NCI-H460 (cell line): ENCODE measurements at regions not wholly inside any gene's neighbourhood (a gene's known extent, or its start where the extent isn't known, plus 50 kb on each side); places are given as distances from the start of the nearest gene placed in this dataset.

Source experiments
- DNase-seq: peaks from one replicate; pipeline ENCODE4 v3.0.0-alpha.2; 2016; ENCODE audit warnings: low read depth; ENCODE audit errors: extremely low read depth

GRCh38 chr10:27451054-27451453 lies 53.0 kb upstream of the RAB18 start:
- DNase-seq, result no peak

- no peak for DNase-seq
Observed at GRCh38 chr10:27450225-27450624, 53.9 kb upstream of the RAB18 start.

- DNase-seq, result no peak
Observed at GRCh38 chr10:27449571-27449970, 54.5 kb upstream of the RAB18 start.

GRCh38 chr10:27448921-27449320 lies 55.2 kb upstream of the RAB18 start:
- DNase-seq, result peak; percentile 2

GRCh38 chr10:27447540-27447939 lies 56.6 kb upstream of the RAB18 start:
- no peak for DNase-seq

GRCh38 chr10:27446091-27446918 lies 57.8 kb upstream of the RAB18 start:
- peak; percentile 28 for DNase-seq

GRCh38 chr10:27445070-27445469 lies 59.0 kb upstream of the RAB18 start:
- DNase-seq, result no peak

GRCh38 chr10:27440478-27440877 lies 63.6 kb upstream of the RAB18 start:
- no peak for DNase-seq

GRCh38 chr10:27440021-27440420 lies 64.1 kb upstream of the RAB18 start:
- no peak for DNase-seq

- DNase-seq, result no peak
Observed at GRCh38 chr10:27439101-27439500, 65.0 kb upstream of the RAB18 start.

- no peak for DNase-seq
Observed at GRCh38 chr10:27437775-27438174, 66.3 kb upstream of the RAB18 start.

- no peak for DNase-seq
Observed at GRCh38 chr10:27436710-27437109, 67.4 kb upstream of the RAB18 start.

- DNase-seq, result peak; percentile 3
Observed at GRCh38 chr10:27433976-27434375, 70.1 kb upstream of the RAB18 start.

- DNase-seq, result no peak
Observed at GRCh38 chr10:27426948-27427467, 77.1 kb upstream of the RAB18 start.

- no peak for DNase-seq
Observed at GRCh38 chr10:27413831-27414348, 90.2 kb upstream of the RAB18 start.

GRCh38 chr10:27413387-27413786 lies 90.7 kb upstream of the RAB18 start:
- no peak for DNase-seq

- no peak for DNase-seq
Observed at GRCh38 chr10:27410153-27410552, 94.0 kb upstream of the RAB18 start.

- no peak for DNase-seq
Observed at GRCh38 chr10:27407271-27407670, 96.8 kb upstream of the RAB18 start.

- no peak for DNase-seq
Observed at GRCh38 chr10:27399871-27400270, 104.2 kb upstream of the RAB18 start.

- DNase-seq, result no peak
Observed at GRCh38 chr10:27393961-27394360, 110.1 kb upstream of the RAB18 start.

GRCh38 chr10:27392606-27393005 lies 111.5 kb upstream of the RAB18 start:
- DNase-seq, result no peak

GRCh38 chr10:27391916-27392315 lies 112.2 kb upstream of the RAB18 start:
- DNase-seq, result no peak
